ENCODE measurements at regions not wholly inside any gene's neighbourhood (a gene's known extent, or its start where the extent isn't known, plus 50 kb on each side); places are given as distances from the start of the nearest gene placed in this dataset.

DNA sequence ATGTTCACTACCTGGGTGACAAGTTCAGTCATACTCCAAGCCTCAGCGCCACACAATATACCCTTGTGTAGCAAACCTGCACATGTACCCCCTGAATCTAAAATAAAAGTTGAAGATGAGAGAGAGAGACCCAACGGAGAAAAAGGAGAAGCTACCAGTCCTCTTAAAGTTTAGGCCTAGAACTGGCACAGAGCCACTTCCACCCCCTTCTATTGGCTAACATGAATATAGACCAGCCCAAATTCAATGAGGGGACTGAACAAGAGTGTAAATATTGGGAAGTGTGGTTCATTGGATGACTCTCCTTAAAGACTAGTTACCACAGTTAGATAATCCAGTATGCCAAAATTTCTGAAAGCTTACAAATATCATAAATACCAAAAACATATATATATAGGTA, 139.9 kb upstream of the ATP1B1 start:
- no peak overlapping the region for H3K27ac ChIP-seq
- H3K27me3 ChIP-seq (ENCODE audit: insufficient read depth, low read depth, severe bottlenecking): no peaks in the 10 kb centered on the region
- H3K9me3 ChIP-seq (ENCODE audit: severe bottlenecking): no peaks in the 10 kb centered on the region
- no peak overlapping the region for H3K4me3 ChIP-seq (ENCODE audit: low read depth, low read length)
- H3K36me3 ChIP-seq: no peaks in the 10 kb centered on the region
- no peak for TF ChIP-seq CTCF (IDR thresholded peaks at IDR 0.05; ENCODE audit: low read depth, low read length)
- DNase-seq: no peak

DNA sequence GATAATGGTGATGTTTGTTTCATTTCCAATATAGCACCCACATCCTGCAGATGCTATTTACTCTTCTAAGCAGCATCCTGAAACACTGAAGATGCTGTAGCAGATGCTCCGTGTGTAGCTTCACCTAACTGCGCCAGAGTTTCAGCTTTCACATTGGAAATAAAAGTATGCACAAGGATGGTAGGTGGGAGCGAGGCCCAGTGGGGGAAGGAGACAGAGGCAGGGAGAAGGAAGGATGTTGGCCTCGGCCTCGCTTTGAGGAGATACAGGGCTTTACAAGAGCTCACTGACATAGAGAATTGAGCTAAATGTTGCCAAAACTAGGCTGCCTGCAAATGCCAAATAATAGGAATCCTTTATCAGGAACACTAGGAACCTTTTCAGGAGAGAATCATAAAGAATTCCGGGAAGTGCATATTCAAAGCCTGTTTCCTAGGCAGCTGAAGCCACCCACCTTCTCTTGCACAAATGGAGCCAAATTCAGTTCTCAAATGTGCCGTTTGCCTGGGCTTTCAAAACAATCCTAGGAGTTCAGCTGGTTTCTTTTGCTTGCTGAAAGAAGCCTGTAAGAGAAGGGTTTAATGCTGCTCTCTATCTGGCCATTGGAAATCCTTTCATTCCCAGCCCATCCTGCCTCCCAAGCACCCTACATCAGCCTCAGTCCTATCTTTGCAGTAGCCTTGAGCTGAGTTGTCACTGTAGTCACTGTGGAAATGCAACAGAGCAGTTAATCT, 135.4 kb upstream of the ATP1B1 start:
- H3K36me3 ChIP-seq: no peaks in the 10 kb centered on the region
- H3K4me3 ChIP-seq (ENCODE audit: low read depth, low read length): no peak overlapping the region
- no peaks in the 10 kb centered on the region for H3K9me3 ChIP-seq (ENCODE audit: severe bottlenecking)
- no peak for DNase-seq
- H3K27me3 ChIP-seq (ENCODE audit: insufficient read depth, low read depth, severe bottlenecking): no peaks in the 10 kb centered on the region
- TF ChIP-seq CTCF (IDR thresholded peaks at IDR 0.05; ENCODE audit: low read depth, low read length): no peak
- H3K27ac ChIP-seq: no peak overlapping the region

DNA sequence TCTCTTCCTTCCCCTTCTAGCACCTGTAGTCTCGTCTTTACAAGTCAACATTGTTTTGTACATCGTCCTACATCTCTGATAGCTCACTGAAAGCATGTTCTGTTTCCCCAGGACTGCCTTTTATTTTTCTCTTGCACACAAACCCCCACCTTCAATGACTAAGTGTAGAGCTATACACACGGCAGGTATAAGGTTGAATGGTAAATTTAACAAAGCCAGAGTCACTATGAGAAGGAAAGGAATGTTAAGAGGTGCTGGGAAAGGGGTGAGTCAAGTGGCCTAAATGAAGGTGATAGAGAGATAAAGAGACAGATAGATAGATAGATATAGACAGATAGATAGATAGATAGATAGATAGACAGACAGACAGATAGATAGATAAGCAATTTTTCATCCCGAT, 134.3 kb upstream of the ATP1B1 start:
- TF ChIP-seq CTCF (IDR thresholded peaks at IDR 0.05; ENCODE audit: low read depth, low read length): no peak
- Histone ChIP-seq H3K4me3 (ENCODE audit: low read depth, low read length) (no peak overlapping the region), H3K36me3 (no peaks in the 10 kb centered on the region), H3K9me3 (ENCODE audit: severe bottlenecking) (no peaks in the 10 kb centered on the region), H3K27me3 (ENCODE audit: insufficient read depth, low read depth, severe bottlenecking) (no peaks in the 10 kb centered on the region), H3K27ac (no peak overlapping the region)
- DNase-seq: no peak

GRCh38 chr1:168972887-168973286, 133.6 kb upstream of the ATP1B1 start:
- Histone ChIP-seq H3K27ac (no peak overlapping the region), H3K36me3 (no peaks in the 10 kb centered on the region), H3K4me3 (ENCODE audit: low read depth, low read length) (no peak overlapping the region), H3K27me3 (ENCODE audit: insufficient read depth, low read depth, severe bottlenecking) (no peaks in the 10 kb centered on the region), H3K9me3 (ENCODE audit: severe bottlenecking) (no peaks in the 10 kb centered on the region)
- DNase-seq: no peak
- TF ChIP-seq CTCF (IDR thresholded peaks at IDR 0.05; ENCODE audit: low read depth, low read length): no peak

GRCh38 chr1:168974117-168974516, 132.4 kb upstream of the ATP1B1 start:
- no peak for TF ChIP-seq CTCF (IDR thresholded peaks at IDR 0.05; ENCODE audit: low read depth, low read length)
- Histone ChIP-seq H3K27me3 (ENCODE audit: insufficient read depth, low read depth, severe bottlenecking) (no peaks in the 10 kb centered on the region), H3K27ac (no peak overlapping the region), H3K9me3 (ENCODE audit: severe bottlenecking) (no peaks in the 10 kb centered on the region), H3K4me3 (ENCODE audit: low read depth, low read length) (no peak overlapping the region), H3K36me3 (no peaks in the 10 kb centered on the region)
- no peak for DNase-seq

DNA sequence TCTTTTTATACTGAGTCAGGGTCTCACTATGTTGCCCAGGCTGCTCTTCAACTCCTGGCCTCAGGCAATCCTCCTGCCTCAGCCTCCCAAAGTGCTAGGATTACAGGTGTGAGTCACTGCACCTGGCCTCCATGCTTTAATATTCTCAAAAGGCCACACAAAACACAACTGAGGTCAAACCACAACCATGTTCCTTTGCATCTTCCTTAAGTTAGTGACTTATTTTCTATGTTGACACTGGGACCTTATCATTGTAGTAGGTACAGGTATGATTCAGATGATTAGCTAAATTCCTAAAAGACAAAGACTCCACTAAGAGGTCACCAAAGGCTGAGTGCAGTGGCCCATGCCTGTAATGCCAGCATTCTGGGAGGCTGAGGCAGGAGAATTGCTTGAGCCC, 131.9 kb upstream of the ATP1B1 start:
- Histone ChIP-seq H3K27me3 (ENCODE audit: insufficient read depth, low read depth, severe bottlenecking) (no peaks in the 10 kb centered on the region), H3K4me3 (ENCODE audit: low read depth, low read length) (no peak overlapping the region), H3K36me3 (no peaks in the 10 kb centered on the region), H3K27ac (no peak overlapping the region), H3K9me3 (ENCODE audit: severe bottlenecking) (no peaks in the 10 kb centered on the region)
- no peak for TF ChIP-seq CTCF (IDR thresholded peaks at IDR 0.05; ENCODE audit: low read depth, low read length)
- DNase-seq: no peak
